ENCODE measurements at regions not wholly inside any gene's neighbourhood (a gene's known extent, or its start where the extent isn't known, plus 50 kb on each side); places are given as distances from the start of the nearest gene placed in this dataset.

- TF ChIP-seq CTCF (IDR thresholded peaks at IDR 0.05) (no peak), POLR2A (IDR thresholded peaks at IDR 0.05) (no peak)
Observed at GRCh38 chr3:159749406-159749805, 239.2 kb upstream of the IL12A start.

Measured in gastroesophageal sphincter (tissue), 3 donors.